Stimulated activated CD8-positive, alpha-beta memory T cell treated with anti-CD3 and anti-CD28 coated beads, Interleukin-12 subunit alpha, Interleukin-12 subunit beta, amount 100 ng/mL, for 1 hour (primary cell): ENCODE measurements at regions not wholly inside any gene's neighbourhood (a gene's known extent, or its start where the extent isn't known, plus 50 kb on each side); places are given as distances from the start of the nearest gene placed in this dataset.
"Not testable (repeated sequence)": the region's sequence is repeated elsewhere in the genome, so short reads cannot be mapped to it uniquely, and the experiment has no call there.

ENCODE experiments used
- DNase-seq: peaks from one replicate; pipeline ENCODE4 v3.0.0-alpha.2; 2020; ENCODE audit warnings: low read depth

- DNase-seq, result no peak
Measured at GRCh38 chr12:56872366-56872765, 61.8 kb downstream of the SDR9C7 start.

- no peak for DNase-seq
Measured at GRCh38 chr12:56867216-56867615, 67.0 kb downstream of the SDR9C7 start.

GRCh38 chr12:56866493-56866892, 67.7 kb downstream of the SDR9C7 start:
- DNase-seq, result no peak

- no peak for DNase-seq
Measured at GRCh38 chr12:56864318-56864717, 69.9 kb downstream of the SDR9C7 start.

- no peak for DNase-seq
Measured at GRCh38 chr12:56863789-56864188, 70.4 kb downstream of the SDR9C7 start.

- no peak for DNase-seq
Measured at GRCh38 chr12:56862264-56862663, 71.9 kb downstream of the SDR9C7 start.

- not testable (repeated sequence) for DNase-seq
Measured at GRCh38 chr12:56853392-56853978, 80.7 kb downstream of the SDR9C7 start.

- DNase-seq, result no peak
Measured at GRCh38 chr12:56851462-56851861, 82.7 kb downstream of the SDR9C7 start.

- DNase-seq, result no peak
Measured at GRCh38 chr12:56840922-56841321, 77.8 kb downstream of the HSD17B6 start.

- peak; percentile 1 for DNase-seq
Measured at GRCh38 chr12:56839915-56840325, 76.8 kb downstream of the HSD17B6 start.

GRCh38 chr12:56839489-56839848, 76.3 kb downstream of the HSD17B6 start:
- DNase-seq, result no peak

- DNase-seq, result no peak
Measured at GRCh38 chr12:56838621-56839488, 75.7 kb downstream of the HSD17B6 start.
